HG03378 (cell line): ENCODE measurements at regions not wholly inside any gene's neighbourhood (a gene's known extent, or its start where the extent isn't known, plus 50 kb on each side); places are given as distances from the start of the nearest gene placed in this dataset.

Experiments
- ATAC-seq: cut with Tn5 transposase; IDR thresholded peaks from one replicate; pipeline ENCODE4 v1.9.1; 2021; ENCODE audit warnings: mild to moderate bottlenecking, moderate library complexity; ENCODE audit not compliant: unreplicated experiment

DNA sequence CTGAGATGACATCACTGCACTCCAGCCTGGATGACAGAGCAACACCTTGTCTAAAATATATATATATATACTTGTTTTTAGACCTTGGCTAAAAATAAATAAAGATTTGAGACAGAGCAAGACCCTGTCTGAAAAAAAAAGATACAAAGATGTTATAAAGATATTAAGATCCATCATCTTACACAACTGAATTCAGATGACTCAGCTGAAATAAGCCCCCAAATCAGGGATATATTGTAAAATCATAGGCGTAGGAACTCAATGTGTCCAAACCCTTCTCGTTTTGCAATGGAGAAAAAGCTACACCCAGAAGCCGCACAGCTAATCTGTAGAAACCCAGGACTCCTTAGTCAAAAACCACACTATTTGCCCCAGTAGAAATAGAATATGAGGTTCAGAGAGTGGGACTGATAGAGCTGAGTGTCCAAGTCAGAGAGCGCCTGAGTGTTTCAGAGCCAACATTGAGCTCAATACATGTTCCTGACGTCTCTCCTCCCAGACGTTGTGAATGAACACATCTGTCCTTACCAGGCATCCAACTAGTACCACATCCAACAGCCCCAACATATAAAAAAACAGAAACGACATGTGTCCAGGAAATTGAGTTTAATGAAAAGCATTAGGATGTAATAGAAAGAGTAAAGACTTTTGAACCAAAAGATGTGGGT, 207.9 kb upstream of the BLID start:
- ATAC-seq: no peak

DNA sequence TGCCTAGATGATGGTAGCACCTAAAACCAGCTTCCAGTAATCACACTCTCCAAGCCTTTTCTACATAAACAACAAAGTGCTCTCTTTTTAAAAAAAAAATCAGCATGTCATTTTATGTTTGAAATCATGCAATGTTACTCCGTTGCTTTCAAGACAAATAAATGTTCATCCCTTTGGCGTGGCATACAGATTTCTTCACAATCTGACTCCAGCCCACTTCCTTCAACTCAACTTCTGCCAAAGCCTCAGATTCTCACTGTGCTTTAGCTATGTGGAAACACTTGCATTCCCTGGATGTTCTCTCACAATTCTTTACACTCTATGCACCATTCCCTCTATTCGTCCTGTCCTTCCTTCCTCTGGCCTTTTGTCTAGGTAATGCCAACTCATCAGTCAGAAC, 206.3 kb upstream of the BLID start:
- no peak for ATAC-seq

DNA sequence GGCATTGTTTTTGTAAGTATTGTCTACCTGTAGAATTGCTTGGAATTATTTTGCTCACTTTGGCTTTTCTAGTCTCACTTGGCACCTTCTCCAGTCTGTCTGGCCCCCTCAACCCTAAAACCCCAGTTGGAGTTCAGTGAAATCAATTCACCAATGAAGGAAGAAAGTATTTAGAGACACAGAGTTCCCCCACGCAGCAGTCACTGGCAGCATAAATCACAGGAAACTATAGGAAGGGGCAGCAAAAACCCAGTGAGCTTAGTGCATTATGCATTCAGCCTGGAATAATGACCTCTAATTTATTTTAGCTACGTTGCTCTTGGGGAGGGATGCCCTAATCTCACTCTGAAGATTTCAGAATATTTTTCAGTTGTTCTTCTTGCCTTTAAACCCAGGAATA, 204.7 kb upstream of the BLID start:
- ATAC-seq: no peak

DNA sequence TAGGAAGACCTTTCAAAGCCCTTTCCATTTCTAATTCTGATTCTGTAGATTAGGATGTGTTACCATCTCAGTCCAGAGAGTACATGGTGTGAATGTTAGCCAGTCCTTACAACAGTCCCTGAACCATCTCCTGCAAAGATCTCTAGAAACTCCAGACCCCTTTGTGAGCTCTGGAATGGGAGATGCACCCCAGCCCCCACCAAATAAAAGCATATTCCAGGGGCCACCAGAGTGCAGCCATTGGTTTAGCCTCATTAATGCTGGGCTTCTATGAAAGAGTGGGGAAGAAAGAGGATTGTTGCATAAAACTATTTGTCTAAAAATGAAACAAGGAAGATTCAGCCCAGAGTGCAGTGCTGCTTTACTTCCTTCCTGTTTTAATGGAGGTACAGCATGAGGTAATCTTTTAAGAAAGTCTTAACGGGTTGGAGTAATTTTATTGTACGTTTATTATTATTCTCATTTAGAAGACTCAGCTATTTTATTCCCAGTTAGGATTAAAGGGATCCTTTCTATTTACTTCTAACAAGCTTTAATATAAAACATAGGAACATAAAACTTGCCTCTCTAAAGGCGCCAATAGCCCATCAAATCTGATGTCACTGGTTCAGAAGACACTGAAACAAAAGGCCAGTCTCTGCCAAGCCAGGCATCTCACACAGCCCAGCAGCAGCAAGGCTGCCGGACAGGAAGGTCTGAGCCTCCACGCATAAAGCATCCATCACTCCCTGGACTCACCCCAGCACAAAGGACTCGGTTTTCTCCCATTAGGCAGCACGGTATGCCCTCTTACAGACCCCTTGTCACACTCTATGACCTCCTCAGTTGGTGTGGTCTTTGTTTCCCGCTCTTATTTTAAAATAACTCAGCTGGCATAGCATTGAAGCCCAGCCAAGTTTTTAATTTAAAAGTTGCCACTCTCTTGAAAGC, 203.9 kb upstream of the BLID start:
- no peak for ATAC-seq

GRCh38 chr11:122319085-122319484, 203.1 kb upstream of the BLID start:
- ATAC-seq: no peak

- ATAC-seq: no peak
These were observed 201.3 kb upstream of the BLID start for GRCh38 chr11:122317305-122317704.

- ATAC-seq: no peak
These were observed 197.6 kb upstream of the BLID start for GRCh38 chr11:122313581-122313980.

DNA sequence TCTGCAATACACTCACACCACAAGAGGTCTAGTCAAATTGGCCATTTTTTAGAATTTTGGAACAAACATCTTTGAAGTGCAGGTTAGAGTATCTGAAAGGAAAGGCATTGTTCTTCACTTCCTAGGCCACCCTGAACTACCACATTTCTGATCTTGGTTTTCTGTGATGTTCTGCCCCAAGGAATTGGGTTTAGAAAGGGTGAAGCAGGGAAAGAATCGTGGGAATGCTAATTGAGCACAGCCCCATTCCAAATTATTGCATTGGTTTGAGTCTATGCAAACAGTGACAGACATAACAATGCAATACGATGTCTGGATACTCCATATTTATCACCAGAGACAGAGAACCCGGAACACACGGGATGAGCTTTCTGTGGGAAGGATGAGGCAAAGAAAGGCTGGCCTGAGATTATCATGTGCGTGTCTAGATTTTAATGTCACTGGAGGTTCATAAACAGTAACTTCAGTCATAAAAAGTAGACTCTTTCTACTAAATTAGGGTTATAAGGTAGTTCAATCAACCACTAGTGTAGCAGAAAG, 195.3 kb upstream of the BLID start:
- ATAC-seq: no peak

DNA sequence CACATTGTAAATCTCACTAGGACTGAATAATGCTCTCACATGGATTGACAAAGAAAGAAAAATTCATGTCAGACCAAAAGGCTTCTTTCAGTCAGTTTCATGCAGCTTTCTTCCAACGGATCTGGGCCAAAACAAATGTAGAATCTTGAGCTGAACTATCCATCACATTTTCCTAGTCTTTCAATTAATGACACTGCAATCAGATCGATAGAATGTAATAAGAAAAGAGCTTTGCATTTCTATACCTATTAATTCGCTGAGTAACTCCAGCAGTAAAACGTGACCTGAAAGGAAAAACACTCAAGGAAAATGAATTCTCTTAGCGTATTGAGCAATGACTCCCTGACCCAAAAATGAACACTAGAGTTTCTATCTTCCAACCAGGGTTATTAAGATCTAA, 194.8 kb upstream of the BLID start:
- no peak for ATAC-seq

GRCh38 chr11:122309262-122309925, 193.4 kb upstream of the BLID start:
- no peak for ATAC-seq

DNA sequence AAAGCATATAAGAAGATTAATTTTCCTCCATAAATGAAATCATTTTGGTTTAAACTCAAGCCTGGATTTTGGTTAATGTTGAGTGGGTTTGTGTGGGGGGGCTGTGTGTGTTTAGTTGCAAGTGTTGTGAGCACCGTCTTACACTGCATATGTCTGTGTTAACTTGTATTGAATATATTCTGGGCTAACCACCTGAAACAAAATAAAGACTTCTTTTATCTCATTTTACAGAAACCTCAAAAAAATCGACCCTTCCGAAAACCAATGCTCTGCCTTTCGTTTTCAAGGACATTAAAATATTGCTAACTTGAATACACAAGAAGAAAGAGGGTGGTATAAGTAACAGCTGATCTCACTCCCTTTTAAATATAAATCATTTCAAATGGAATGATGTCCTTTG, 192.2 kb upstream of the BLID start:
- no peak for ATAC-seq

GRCh38 chr11:122307476-122308035, 191.5 kb upstream of the BLID start:
- no peak for ATAC-seq

DNA sequence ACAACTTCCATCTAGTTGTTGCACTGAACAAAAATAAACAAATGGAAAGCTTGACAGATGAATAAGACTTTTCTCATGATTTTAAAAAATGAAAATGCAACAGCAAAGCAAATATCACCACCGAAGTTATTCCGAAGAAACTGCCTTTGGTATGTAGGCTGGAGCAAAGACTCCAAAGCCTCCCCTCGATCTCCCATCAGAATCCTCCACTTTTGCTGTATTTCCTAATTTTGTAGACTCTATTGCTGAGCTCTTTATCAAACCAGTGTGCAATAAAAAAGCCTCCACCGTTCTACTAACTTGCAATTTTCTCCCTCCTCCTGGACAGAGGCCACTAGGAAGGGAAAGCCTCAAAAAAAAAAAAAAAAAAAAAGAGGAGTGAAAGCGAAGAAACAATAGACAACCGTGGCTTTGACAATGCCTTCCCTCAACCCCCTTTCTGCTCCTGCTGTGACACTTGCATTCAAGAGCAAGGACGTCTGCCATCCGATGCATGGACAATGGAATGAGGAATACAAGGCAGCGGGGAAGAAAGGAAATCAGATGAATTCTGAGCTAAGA, 190.9 kb upstream of the BLID start:
- ATAC-seq: no peak

DNA sequence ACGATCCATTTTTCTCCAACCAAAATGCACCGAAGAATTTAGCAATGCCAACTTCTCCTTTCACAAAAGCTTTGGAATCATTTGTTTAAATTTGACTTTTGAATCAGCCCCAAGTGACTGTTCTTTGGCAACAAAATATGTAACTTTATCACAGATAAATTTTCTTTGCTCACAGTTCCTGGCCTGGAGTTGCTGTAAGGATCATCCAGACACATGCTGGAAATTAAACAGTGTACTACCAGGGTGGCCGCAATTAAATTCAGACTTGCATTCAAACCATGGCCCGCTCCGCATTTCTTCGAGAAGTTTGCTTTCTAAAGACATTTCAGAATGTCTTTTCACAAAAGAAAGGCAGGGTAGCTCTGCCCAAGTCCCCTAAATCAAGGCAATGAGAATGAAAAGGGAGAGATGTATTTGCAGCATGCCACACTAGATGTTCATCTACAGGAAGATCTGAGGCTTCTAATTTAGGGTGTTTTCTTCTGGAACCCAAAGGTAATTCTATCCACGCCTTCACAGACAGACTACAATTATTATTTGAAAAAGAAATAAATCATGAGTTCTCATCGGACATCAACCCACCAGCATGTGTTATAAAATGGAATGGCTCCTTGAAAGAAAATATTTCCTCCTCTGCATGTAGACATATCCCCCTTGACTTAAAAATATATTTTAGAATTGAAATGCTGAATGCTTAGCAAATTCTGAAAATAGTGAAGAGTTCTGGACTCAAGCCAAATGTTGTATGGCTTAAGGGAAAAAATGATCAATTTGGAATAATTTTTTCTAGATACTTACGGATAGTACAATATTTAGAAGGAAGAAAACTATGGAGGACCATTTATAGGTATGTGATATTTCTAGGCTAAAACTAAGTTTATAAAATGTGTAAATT, 189.7 kb upstream of the BLID start:
- ATAC-seq: no peak

DNA sequence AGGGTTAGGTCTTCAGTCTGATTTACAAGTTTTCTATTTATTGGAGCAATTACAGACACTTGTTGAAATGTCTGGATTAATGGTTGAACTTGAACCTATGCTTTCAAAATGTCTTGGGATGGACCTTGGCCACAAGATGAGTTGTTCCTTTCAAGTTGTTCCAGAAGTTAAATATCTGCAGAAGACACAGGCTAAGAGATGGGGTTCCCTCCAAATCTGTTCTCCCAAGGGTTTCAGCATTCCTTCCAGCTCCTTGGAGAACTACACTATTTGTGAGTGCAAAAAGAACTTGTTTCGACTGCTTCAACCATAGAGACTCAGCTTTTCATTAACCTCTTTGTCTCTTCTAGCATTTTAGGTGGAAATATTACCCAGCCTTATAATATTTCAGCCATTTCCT, 189.0 kb upstream of the BLID start:
- ATAC-seq: no peak

- no peak for ATAC-seq
These were observed 188.3 kb upstream of the BLID start for GRCh38 chr11:122304306-122304705.

GRCh38 chr11:122294041-122294440, 178.0 kb upstream of the BLID start:
- ATAC-seq: no peak

GRCh38 chr11:122293296-122294023, 177.4 kb upstream of the BLID start:
- no peak for ATAC-seq

GRCh38 chr11:122287401-122287800, 171.4 kb upstream of the BLID start:
- ATAC-seq: no peak
